ENCODE measurements at regions not wholly inside any gene's neighbourhood (a gene's known extent, or its start where the extent isn't known, plus 50 kb on each side); places are given as distances from the start of the nearest gene placed in this dataset.
"Not testable (repeated sequence)": the region's sequence is repeated elsewhere in the genome, so short reads cannot be mapped to it uniquely, and the experiment has no call there.

DNA sequence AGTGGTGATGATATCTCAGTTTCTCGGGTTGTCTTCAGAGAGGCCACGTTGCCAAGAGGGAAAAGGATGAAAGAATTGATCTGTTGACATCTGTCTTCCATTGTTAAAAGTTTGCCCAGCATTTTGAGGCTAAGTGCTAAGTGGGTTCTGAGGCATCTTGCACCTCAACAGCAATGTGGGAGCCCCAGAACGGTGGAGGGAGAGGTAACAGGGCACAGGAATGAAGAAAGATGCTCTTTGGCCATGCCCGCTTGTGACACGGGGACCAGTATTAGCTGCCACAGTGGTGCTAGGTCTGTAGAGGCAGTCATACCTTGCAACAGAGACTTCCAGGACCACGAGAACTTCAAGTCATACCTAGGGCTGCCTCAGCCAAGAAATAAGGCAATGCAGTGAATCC lies 106.6 kb upstream of the NUPR2 start:
- no peak for DNase-seq (ENCODE audit: low read depth in 2 of 3, low spot score in 2 of 3)

DNA sequence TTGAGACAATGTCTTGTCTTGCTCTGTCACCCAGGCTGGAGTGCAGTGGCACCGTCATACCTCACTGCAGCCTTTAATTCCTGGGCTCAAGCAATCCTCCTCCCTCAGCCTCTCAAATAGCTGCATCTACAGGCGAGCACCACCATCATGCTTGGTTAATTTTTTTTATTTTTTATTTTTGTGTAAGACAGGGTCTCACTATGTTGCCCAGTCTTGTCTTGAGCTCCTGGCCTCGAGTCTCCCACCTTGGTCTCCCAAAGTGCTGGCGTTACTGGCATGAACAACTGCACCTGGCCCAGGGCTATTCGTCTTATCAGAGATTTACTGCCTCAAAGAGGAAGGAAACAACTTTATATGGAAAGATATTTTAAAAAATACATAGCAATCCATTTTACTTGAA lies 102.8 kb upstream of the NUPR2 start:
- DNase-seq (ENCODE audit: low read depth in 2 of 3, low spot score in 2 of 3) = no peak

DNA sequence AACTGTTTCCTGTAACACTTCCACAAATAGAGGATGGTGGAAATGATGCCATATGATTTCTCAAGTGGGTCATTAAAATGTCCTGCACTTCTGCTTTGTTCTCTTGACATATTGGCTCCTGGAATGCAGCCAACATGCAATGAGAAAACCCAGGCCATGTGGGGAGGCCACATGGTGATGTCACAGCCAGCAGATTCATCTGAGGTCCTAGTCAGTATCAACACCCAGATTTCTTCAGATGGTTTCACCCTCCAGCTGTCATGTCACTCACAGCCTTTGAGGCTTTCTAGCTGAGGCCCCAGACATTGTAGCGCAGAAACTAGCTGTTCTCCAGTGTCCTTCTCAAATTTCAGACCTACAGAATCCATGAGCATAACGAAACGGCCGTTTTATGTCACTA lies 102.3 kb upstream of the NUPR2 start:
- DNase-seq (ENCODE audit: low read depth in 2 of 3, low spot score in 2 of 3) = no peak

DNA sequence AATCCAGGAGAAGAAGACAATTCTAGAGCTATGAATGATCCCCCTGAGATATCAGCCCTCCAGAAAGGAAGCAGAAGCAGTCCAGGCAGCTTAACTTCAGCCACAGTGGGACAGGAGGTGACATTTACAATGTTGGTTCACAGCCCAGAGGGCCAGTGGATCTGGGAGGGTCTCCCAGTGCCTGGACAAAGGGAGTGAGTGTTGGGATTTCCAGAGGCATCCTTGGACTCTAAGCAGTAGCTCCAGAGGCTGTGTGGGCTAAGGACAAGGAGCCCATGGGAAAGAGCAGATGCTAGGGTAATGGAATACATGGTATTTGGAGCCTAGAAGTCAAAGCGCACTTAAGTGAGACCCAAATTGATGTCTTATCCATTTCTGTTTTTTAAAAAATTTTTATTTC lies 97.4 kb upstream of the NUPR2 start:
- no peak for DNase-seq (ENCODE audit: low read depth in 2 of 3, low spot score in 2 of 3)

DNA sequence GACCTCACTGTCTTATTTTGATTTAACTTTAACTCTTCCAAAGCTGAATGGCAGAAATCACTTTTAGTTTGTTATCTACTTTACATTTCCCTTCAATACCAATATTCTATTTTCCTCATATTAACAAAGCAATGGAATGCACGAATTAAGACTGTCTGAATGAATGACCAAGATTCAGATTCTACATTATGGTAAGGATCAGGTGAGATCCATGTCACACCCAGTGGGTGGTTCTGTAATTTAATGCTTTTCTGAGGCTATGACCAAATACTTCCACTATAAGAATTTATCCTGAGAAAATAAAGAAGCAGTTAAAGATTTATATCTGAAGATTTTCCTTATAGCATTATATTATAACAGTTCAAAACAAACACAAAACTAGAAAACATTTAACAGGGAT lies 90.2 kb upstream of the NUPR2 start:
- no peak for DNase-seq (ENCODE audit: low read depth in 2 of 3, low spot score in 2 of 3)

DNA sequence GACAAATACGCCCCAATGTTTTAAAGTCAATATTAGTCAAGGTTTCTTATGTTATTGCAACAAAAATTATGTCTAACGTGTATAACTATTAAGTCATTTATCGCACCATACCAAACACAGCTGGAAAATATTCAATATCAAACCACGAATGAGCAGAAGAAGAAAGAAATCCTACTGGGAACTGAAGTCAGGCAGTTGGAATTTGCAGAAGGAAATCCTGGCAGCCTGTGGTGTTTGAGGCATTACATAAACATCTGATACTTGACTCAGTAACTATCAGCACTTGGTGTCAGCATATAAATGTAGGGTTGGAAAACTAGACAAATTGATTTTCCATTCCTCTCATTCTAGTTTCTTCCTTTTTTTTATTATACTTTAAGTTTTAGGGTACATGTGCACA lies 83.4 kb upstream of the NUPR2 start:
- no peak for DNase-seq (ENCODE audit: low read depth in 2 of 3, low spot score in 2 of 3)

DNA sequence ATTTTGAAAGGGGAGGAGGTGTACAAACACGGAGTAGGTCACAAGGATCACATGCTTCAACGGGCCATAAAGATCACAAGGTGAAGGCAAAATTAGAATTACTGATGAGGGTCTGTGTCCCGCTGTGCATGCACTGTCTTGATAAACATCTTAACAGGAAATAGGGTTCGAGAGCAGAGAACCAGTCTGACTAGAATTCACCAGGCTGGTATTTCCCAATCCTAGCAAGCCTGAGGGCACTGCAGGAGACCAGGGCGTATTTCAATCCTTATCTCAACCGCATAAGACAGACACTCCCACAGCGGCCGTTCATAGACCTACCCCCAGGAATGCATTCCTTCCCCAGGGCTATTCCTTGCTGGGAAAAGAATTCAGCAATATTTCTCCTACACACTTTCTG lies 80.0 kb upstream of the NUPR2 start:
- DNase-seq (ENCODE audit: low read depth in 2 of 3, low spot score in 2 of 3) = not testable (repeated sequence)

DNA sequence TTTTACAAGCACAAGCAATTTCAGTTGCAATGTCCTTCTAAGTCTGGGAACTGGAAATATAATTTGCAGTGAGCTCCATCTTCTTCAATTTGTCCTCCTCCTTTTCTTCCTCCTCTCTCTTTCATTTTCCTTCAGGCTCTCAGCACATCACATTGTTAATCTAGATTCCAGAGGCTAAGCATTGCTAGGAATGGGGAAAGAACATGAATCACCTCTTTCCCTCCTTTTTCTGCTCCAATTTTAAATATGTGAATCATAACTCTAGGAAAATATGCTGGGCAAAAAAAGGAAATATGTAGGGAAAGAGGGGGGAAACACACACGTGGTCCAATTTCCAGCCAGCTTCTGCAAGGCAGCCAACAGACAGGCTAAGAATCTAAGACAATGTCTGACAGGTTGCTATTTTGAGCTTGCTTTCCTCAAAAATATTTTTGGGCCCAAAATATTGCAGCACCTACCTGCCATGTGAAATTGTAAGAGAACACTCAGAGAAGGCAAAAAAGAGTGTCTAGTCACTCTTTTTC lies 72.7 kb upstream of the NUPR2 start:
- no peak for DNase-seq (ENCODE audit: low read depth in 2 of 3, low spot score in 2 of 3)

DNA sequence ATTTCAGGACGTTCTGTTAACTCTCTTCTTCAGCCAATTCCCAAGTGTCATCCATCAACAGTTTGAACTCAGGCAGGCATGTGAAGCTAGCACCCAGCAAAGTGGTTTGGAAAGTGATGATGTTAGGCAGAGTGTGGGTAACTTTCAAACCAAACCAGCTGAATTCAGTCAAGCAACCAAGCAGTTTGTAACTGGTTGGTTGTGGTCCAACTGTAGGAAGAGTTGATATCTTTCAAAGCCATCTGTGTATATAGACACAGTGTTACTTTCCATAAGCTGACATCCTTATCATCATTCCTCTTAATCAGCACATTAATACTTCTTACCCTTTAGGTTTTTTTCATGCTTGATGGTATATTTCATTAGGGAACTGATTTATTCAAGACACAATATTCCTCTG lies 72.2 kb upstream of the NUPR2 start:
- DNase-seq (ENCODE audit: low read depth in 2 of 3, low spot score in 2 of 3) = no peak

DNA sequence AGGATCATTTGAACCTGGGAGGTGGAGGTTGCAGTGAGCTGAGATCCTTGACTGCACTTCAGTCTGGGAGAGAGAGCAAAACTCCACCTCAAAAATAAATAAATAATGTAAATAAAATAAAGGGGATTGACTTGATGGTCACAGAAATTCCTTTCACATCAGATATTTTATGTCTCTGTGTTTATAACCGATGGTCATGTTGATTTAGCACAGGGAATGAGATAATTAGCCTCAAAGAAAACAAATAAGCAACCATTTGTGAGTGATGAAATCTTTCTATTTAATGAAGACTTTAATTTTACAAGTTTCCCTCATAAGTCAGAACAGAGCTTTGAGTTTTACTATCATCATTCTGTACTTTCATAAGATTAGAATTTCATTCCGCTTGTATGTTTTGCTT lies 64.8 kb upstream of the NUPR2 start:
- no peak for DNase-seq (ENCODE audit: low read depth in 2 of 3, low spot score in 2 of 3)

DNA sequence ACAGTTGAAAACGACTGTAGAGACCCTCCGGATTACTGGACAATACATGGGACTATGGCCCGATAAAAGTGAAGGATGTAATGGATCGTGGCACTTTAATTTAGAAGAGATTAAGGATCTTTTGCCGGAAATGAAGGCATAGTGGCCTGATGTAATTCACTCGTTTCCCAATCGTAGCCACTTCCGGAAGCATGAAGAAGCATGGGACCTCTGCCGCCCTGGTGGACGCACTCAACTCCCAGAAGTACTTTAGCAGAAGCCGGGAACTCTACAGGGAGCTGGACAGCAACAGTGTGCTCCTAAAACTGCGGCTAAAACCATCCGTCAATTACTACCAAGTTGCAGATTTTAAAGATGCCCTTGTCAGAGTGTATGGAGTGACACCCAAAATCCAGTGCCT lies 59.6 kb upstream of the NUPR2 start:
- DNase-seq (ENCODE audit: low read depth in 2 of 3, low spot score in 2 of 3) = no peak

DNA sequence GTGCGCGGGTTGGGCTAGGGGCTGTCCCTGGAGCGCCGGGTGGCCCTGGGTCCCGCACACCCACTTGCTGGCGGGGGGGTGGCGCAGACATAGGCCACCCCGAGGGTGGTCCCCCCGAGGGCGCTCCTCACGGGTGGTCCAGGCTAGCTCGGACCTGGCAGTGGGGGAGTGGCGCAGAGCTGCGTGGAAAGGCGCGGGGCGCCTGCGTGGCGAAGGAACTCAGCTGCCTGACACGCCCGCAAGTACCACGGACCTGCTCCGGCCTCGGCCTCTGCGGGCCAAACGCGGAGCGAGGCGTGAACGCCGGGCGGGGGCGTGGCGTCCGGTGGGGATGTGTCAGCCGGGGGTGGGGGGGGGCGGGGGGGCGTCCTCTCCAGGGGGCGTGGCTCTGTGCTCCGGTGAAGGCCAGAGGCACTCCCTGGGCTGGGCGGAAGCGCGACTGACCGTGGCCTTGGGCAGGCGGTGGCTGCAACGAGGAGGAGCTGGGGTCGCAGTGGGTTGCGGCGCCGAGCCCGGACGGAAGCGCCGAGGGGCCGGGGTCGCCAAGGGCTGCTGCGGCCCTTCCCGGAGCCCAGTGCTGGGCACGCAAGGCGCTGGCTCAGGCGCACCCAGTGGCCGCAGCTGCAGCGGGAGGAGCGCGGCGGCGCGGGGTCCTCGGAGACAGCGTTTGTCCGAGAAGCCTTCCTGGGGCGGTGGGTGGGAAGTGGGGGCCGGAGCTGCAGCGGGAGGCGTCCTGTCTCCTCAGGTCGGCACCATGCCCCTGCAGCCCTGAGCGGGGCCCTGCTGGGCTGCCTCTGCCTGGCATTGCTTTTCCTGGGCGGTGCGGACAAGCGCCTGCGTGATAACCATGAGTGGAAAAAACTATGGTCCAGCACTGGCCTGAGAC lies 58.9 kb upstream of the NUPR2 start:
- no peak for DNase-seq (ENCODE audit: low read depth in 2 of 3, low spot score in 2 of 3)

DNA sequence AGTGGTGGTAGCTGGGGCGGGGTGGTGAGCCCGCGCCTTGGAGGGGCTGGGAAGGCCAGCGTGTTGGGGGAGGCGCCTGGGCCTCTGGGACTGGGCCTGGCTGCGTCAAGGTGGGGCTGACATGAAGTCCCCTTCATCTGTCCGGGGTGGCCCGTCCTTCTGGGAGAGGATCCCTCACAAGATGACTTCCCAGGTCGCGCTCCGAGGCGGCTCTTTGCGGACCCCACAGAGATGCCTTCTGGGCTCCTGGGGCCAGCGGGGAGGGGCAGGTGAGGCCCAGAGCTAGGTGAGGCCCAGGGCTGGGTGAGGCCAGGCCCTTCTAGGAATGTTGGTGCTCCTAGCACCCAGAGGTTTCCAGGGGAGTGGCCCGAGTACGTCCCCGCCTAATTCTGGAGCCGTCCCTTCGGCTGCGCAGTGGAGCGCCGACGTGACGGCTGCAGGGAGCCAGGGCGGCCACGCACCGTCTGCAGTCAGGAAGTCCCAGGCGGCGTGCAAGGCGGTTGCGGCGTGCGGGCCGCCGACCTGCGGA lies 58.2 kb upstream of the NUPR2 start:
- DNase-seq (ENCODE audit: low read depth in 2 of 3, low spot score in 2 of 3) = no peak
